HCT116 (cell line): ENCODE measurements at regions not wholly inside any gene's neighbourhood (a gene's known extent, or its start where the extent isn't known, plus 50 kb on each side); places are given as distances from the start of the nearest gene placed in this dataset.
A peak's percentile ranks its signal among the peaks of the same experiment; 100 is the strongest.

Experiments
- ATAC-seq: fragments of 200-7000 bp; cut with Tn5 transposase; 2 replicates; pipeline ENCODE4 v1.9.1; 2020; ENCODE audit warnings: mild to moderate bottlenecking, moderate library complexity
- BruUV-seq: library from RNA; stranded (reverse); fragments of 400-500 nt; replicated peaks from 2 replicates; lab custom pipeline; 2021; lab: Mats Ljungman, UMichigan
- CTCF ChIA-PET: fragments of 300-600 bp; sonication (Branson Sonifier 250); formaldehyde crosslinking; loops from one replicate; lab custom pipeline; 2021; ENCODE audit warnings: antibody characterized with exemption; lab: Charles Lee
- POLR2A ChIA-PET: fragments of 300-600, 350-600 bp; sonication (Branson Sonifier 250); formaldehyde crosslinking; loops from one replicate; lab custom pipeline; 2021; ENCODE audit warnings: antibody characterized with exemption; lab: Charles Lee
- RAD21 ChIA-PET, 2 experiments: fragments of 300-600 bp; sonication (Branson Sonifier 250); formaldehyde crosslinking; loops; one replicate each; lab custom pipeline; 2023; ENCODE audit warnings: low total read pairs in 2 of 2; ENCODE audit not compliant: uncharacterized antibody in 2 of 2, unreplicated experiment in 2 of 2, low non-redundant PET in 1 of 2; lab: Charles Lee
- DNase-seq: peaks from one replicate; pipeline ENCODE4 v3.0.0-alpha.2; 2010; ENCODE audit warnings: low read depth, low spot score
- H2AFZ ChIP-seq: fragments of 200-600 bp; shearing (Covaris generic), sonication (generic); 2 replicates; pipeline ENCODE4 v1.6.1; 2017; ENCODE audit warnings: low read depth, mixed run types, mixed read lengths, antibody characterized with exemption, low read length; ENCODE audit not compliant: poor library complexity, severe bottlenecking
- H3K27ac ChIP-seq: 2 replicates; pipeline ENCODE4 v1.5.1; 2012; ENCODE audit warnings: low read depth, low read length
- H3K27me3 ChIP-seq: fragments of 200-600 bp; sonication (generic); 2 replicates; pipeline ENCODE4 v1.6.1; 2016; ENCODE audit warnings: mixed run types, low read length, mixed read lengths; ENCODE audit not compliant: insufficient read depth
- H3K36me3 ChIP-seq, 2 experiments: fragments of 200-500 bp in 1 of 2; fragments of 200-600 bp in 1 of 2; sonication (Bioruptor generic) in 1 of 2; sonication (generic) in 1 of 2; 2 replicates each; pipeline versions ENCODE4 v1.5.1 to v1.6.1; 2014 to 2016; ENCODE audit warnings: low read length in 2 of 2, inconsistent platforms in 1 of 2, mixed read lengths in 1 of 2, mixed run types in 1 of 2; ENCODE audit not compliant: insufficient read depth in 2 of 2, control insufficient read depth in 1 of 2
- H3K4me1 ChIP-seq, 2 experiments: fragments of 200-600 bp in 1 of 2; sonication (generic) in 1 of 2; 2 replicates each; pipeline versions ENCODE4 v1.5.1 to v1.6.1; 2012 to 2017; ENCODE audit warnings: low read length in 2 of 2, inconsistent platforms in 1 of 2, mild to moderate bottlenecking in 1 of 2, mixed read lengths in 1 of 2, mixed run types in 1 of 2, moderate library complexity in 1 of 2; ENCODE audit not compliant: insufficient read depth in 2 of 2, control insufficient read depth in 1 of 2
- H3K4me2 ChIP-seq: fragments of 200-600 bp; sonication (generic); 2 replicates; pipeline ENCODE4 v1.6.1; 2017; ENCODE audit warnings: mixed run types, low read length, mixed read lengths
- H3K4me3 ChIP-seq, 2 experiments: fragments of 200-600 bp in 1 of 2; sonication (generic) in 1 of 2; replicated peaks in 1 of 2; 2 replicates each; pipeline ENCODE4 v1.5.1; 2011 to 2016; ENCODE audit warnings: low read length in 2 of 2, control low read depth in 1 of 2, low read depth in 1 of 2, mild to moderate bottlenecking in 1 of 2, mixed read lengths in 1 of 2, mixed run types in 1 of 2
- H3K79me2 ChIP-seq: fragments of 200-600 bp; sonication (generic); 2 replicates; pipeline ENCODE4 v1.6.1; 2017; ENCODE audit warnings: mild to moderate bottlenecking, mixed run types, low read length, moderate library complexity, mixed read lengths; ENCODE audit not compliant: insufficient read depth
- H3K9ac ChIP-seq: fragments of 200-600 bp; sonication (generic); 2 replicates; pipeline ENCODE4 v1.6.1; 2016; ENCODE audit warnings: low read length, mixed read lengths
- H3K9me2 ChIP-seq: fragments of 200-600 bp; sonication (generic), shearing (Covaris generic); 2 replicates; pipeline ENCODE4 v1.6.1; 2017; ENCODE audit warnings: mixed run types, mild to moderate bottlenecking, moderate library complexity; ENCODE audit not compliant: insufficient read depth
- H3K9me3 ChIP-seq, 2 experiments: fragments of 200-500 bp in 1 of 2; fragments of 200-600 bp in 1 of 2; sonication (Bioruptor generic) in 1 of 2; sonication (generic) in 1 of 2; 2 replicates each; pipeline ENCODE4 v1.6.1; 2014 to 2017; ENCODE audit warnings: low read length in 2 of 2, mixed read lengths in 2 of 2, inconsistent platforms in 1 of 2, low read depth in 1 of 2, mild to moderate bottlenecking in 1 of 2, mixed run types in 1 of 2, moderate library complexity in 1 of 2; ENCODE audit not compliant: control insufficient read depth in 1 of 2, insufficient read depth in 1 of 2
- H4K20me1 ChIP-seq: fragments of 200-600 bp; sonication (generic), shearing (Covaris generic); 2 replicates; pipeline ENCODE4 v1.6.1; 2017; ENCODE audit warnings: mixed run types, mild to moderate bottlenecking, moderate library complexity; ENCODE audit not compliant: insufficient read depth
- CEBPB ChIP-seq: IDR thresholded peaks from 2 replicates; pipeline ENCODE4 v1.6.1; 2012; ENCODE audit warnings: low read depth
- CTCF ChIP-seq, 3 experiments: fragments of 200-600 bp in 1 of 3; sonication (generic) in 1 of 3; IDR thresholded peaks in 2 of 3; conservative IDR thresholded peaks in 1 of 3; 2 replicates each; pipeline ENCODE4 v1.5.1; 2012 to 2017; ENCODE audit warnings: low read depth in 2 of 3, low read length in 2 of 3, antibody characterized with exemption in 1 of 3, borderline replicate concordance in 1 of 3, control low read depth in 1 of 3, mild to moderate bottlenecking in 1 of 3, mixed read lengths in 1 of 3, mixed run types in 1 of 3, moderate library complexity in 1 of 3; ENCODE audit not compliant: insufficient read depth in 1 of 3
- EGR1 ChIP-seq: IDR thresholded peaks from 2 replicates; pipeline ENCODE4 v1.6.1; 2012; ENCODE audit warnings: low read depth
- ELF1 ChIP-seq: IDR thresholded peaks from 2 replicates; pipeline ENCODE4 v1.6.1; 2012; ENCODE audit warnings: low read depth, borderline replicate concordance
- EZH2 ChIP-seq: fragments of 200-600 bp; sonication (generic); IDR thresholded peaks from 2 replicates; pipeline ENCODE4 v1.6.1; 2017; ENCODE audit warnings: antibody characterized with exemption, mixed run types
- EZH2phosphoT487 ChIP-seq: fragments of 200-600 bp; IDR thresholded peaks from 2 replicates; pipeline ENCODE4 v1.6.1; 2018; ENCODE audit warnings: antibody characterized with exemption, borderline replicate concordance
- FOSL1 ChIP-seq: IDR thresholded peaks from 2 replicates; pipeline ENCODE4 v1.6.1; 2012; ENCODE audit warnings: low read depth
- MAX ChIP-seq: IDR thresholded peaks from 2 replicates; pipeline ENCODE4 v1.6.1; 2012
- POLR2AphosphoS5 ChIP-seq: IDR thresholded peaks from 2 replicates; pipeline ENCODE4 v1.6.1; 2011; ENCODE audit warnings: mild to moderate bottlenecking, low read depth, low read length, moderate library complexity
- RAD21 ChIP-seq: IDR thresholded peaks from 2 replicates; pipeline ENCODE4 v1.6.1; 2012; ENCODE audit warnings: low read depth, mild to moderate bottlenecking
- REST ChIP-seq: IDR thresholded peaks from 2 replicates; pipeline ENCODE4 v1.6.1; 2012; ENCODE audit warnings: low read depth
- SIN3A ChIP-seq: IDR thresholded peaks from 2 replicates; pipeline ENCODE4 v1.6.1; 2012; ENCODE audit warnings: low read depth
- SP1 ChIP-seq: IDR thresholded peaks from 2 replicates; pipeline ENCODE4 v1.6.1; 2012; ENCODE audit warnings: low read depth
- TCF7L2 ChIP-seq: IDR thresholded peaks from 2 replicates; pipeline ENCODE4 v1.7.0; 2011; ENCODE audit warnings: borderline replicate concordance, inconsistent platforms; ENCODE audit not compliant: insufficient read depth, insufficient read length; ENCODE audit errors: extremely low read depth
- YY1 ChIP-seq: IDR thresholded peaks from 2 replicates; pipeline ENCODE4 v1.6.1; 2011; ENCODE audit warnings: low read length, low read depth, moderate library complexity, mild to moderate bottlenecking; ENCODE audit not compliant: insufficient replicate concordance; ENCODE audit errors: extremely low read depth
- ZBTB33 ChIP-seq: IDR thresholded peaks from 2 replicates; pipeline ENCODE4 v1.6.1; 2011; ENCODE audit warnings: mild to moderate bottlenecking, low read length, moderate library complexity; ENCODE audit not compliant: insufficient replicate concordance; ENCODE audit errors: extremely low read depth
- ZNF274 ChIP-seq: fragments of 200-500 bp; sonication (Bioruptor generic); IDR thresholded peaks from 2 replicates; pipeline ENCODE4 v1.6.1; 2014; ENCODE audit warnings: mild to moderate bottlenecking, low read depth, low read length, inconsistent platforms
- intact Hi-C: fragments of 100-400 bp; cut with micrococcal nuclease; formaldehyde crosslinking; loops from 2 replicates; pipeline ENCODE4 v1.10.0; 2022
- TF ChIP-seq, protein P1 (sequence below): IDR thresholded peaks from 2 replicates; pipeline ENCODE4 v1.6.1; 2012

DNA sequence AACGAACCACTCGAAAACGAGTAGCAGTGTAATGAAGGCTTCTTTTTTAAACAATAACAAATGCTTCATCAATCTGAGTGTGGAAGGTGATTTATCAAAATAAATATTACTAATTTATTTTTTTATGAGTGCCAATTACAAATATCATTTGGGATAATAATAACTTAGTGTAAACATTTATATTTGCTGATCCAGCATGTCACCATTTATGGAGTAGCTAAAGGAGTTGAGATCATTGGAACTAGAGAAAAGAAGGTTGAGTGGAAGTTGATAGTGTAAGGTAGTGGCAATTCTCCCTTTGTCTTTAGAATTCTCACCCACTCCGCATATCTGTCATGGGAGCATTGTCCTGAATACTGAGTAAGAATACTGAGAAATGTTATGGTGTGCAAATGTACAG lies 67.1 kb upstream of the KIF26B start (continued):
- TF ChIP-seq EGR1 (no peak), EZH2phosphoT487 (no peak)

DNA sequence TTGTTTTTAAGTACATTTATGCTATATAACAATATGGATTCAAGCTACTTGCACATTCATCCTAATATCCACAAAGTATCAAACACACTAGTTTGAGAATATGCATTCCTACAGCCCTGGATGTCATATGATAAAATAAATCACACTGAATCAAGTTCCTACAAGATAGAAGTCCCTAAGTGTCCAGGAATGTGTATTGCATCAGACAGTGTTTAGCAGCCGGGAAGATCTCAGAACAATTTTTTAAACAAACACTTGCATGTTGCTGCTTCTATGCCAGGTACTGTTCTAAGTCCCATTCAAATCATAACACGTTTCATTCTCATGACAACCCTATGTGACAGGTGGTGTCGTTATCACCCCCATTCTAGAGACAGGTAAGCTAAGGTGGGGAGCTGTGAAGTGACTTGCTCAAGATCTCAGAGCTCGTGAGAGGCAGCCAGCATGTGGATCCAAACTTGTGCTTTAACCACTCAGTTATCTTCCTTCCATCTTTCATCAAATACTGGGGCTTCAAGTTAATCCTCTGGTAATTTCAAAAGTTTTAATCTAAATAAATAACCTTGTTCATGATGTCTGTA lies 68.3 kb upstream of the KIF26B start:
- H4K20me1 ChIP-seq, result no peaks in the 10 kb centered on the region
- BruUV-seq, result no TSS peak
- no peak overlapping the region for H3K27ac ChIP-seq
- no peaks in the 10 kb centered on the region for H3K79me2 ChIP-seq
- H2AFZ ChIP-seq, result no peak overlapping the region
- H3K4me3 ChIP-seq, result no peak overlapping the region
- H3K4me2 ChIP-seq, result 0 out of 2 replicates have a peak overlapping the region, but pooled peaks have one; percentile 56
- no peak for ATAC-seq
- CTCF ChIA-PET, result no interaction called here
- peaks cover 12 to 31% of the 10 kb centered on the region in 2 experiments for H3K4me1 ChIP-seq
- RAD21 ChIA-PET, result interaction anchor here in 1 of 2 experiments (1.4 kb wide), 1 partner anchor 67 kb away, joined by 3 read pairs; no protein-coding TSS in a partner anchor
- H3K9me3 ChIP-seq, result no peaks in the 10 kb centered on the region
- H3K27me3 ChIP-seq, result no peaks in the 10 kb centered on the region
- H3K36me3 ChIP-seq, result no peaks in the 10 kb centered on the region
- H3K9me2 ChIP-seq, result no peaks in the 10 kb centered on the region
- H3K9ac ChIP-seq, result no peak overlapping the region
- intact Hi-C loops, result no loop called here
- no peak for DNase-seq
- POLR2A ChIA-PET, result no interaction called here
- no peak for TF ChIP-seq YY1
- TF ChIP-seq SIN3A, result no peak
- TF ChIP-seq FOSL1, result no peak
- no peak for TF ChIP-seq REST
- no peak for TF ChIP-seq TCF7L2
- no peak for TF ChIP-seq MAX
- TF ChIP-seq ZBTB33, result no peak
- TF ChIP-seq, protein P1, sequence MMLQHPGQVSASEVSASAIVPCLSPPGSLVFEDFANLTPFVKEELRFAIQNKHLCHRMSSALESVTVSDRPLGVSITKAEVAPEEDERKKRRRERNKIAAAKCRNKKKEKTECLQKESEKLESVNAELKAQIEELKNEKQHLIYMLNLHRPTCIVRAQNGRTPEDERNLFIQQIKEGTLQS, result no peak
- no peak for TF ChIP-seq POLR2AphosphoS5
- TF ChIP-seq CEBPB, result no peak
- TF ChIP-seq ELF1, result no peak
- TF ChIP-seq EZH2, result no peak
- no peak for TF ChIP-seq ZNF274
- TF ChIP-seq CTCF (IDR thresholded peaks at IDR 0.05 in 2 of 3, conservative IDR thresholded peaks at IDR 0.05 in 1 of 3; ENCODE audit: borderline replicate concordance in 1 of 3, insufficient read depth in 1 of 3, low read depth in 2 of 3, low read length in 2 of 3), result no peak
- TF ChIP-seq SP1, result no peak
- no peak for TF ChIP-seq RAD21
